Esophagus squamous epithelium (tissue), 4 donors: ENCODE measurements at regions not wholly inside any gene's neighbourhood (a gene's known extent, or its start where the extent isn't known, plus 50 kb on each side); places are given as distances from the start of the nearest gene placed in this dataset.

ENCODE experiments used
- POLR2A ChIP-seq, 4 donors: fragments of 450-650 bp; IDR thresholded peaks; one replicate each; pipeline ENCODE4 v1.6.1; 2017; ENCODE audit warnings: antibody characterized with exemption in 4 of 4, mild to moderate bottlenecking in 4 of 4, moderate library complexity in 3 of 4
- TF ChIP-seq, protein P1 (sequence below), 6 experiments: fragments of 450-650 bp in 4 of 6; fragments of 200-600 bp in 2 of 6; sonication (generic) in 2 of 6; IDR thresholded peaks; one replicate each; pipeline ENCODE4 v1.5.1; 2016 to 2019; ENCODE audit warnings: antibody characterized with exemption in 6 of 6, mild to moderate bottlenecking in 4 of 6, moderate library complexity in 4 of 6

- TF ChIP-seq, protein P1, sequence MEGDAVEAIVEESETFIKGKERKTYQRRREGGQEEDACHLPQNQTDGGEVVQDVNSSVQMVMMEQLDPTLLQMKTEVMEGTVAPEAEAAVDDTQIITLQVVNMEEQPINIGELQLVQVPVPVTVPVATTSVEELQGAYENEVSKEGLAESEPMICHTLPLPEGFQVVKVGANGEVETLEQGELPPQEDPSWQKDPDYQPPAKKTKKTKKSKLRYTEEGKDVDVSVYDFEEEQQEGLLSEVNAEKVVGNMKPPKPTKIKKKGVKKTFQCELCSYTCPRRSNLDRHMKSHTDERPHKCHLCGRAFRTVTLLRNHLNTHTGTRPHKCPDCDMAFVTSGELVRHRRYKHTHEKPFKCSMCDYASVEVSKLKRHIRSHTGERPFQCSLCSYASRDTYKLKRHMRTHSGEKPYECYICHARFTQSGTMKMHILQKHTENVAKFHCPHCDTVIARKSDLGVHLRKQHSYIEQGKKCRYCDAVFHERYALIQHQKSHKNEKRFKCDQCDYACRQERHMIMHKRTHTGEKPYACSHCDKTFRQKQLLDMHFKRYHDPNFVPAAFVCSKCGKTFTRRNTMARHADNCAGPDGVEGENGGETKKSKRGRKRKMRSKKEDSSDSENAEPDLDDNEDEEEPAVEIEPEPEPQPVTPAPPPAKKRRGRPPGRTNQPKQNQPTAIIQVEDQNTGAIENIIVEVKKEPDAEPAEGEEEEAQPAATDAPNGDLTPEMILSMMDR (IDR thresholded peaks at IDR 0.05), result no peak
- no peak for TF ChIP-seq POLR2A (IDR thresholded peaks at IDR 0.05)
Observed at GRCh38 chr18:68147728-68148127, 567.2 kb downstream of the TMX3 start.
